ENCODE measurements at regions not wholly inside any gene's neighbourhood (a gene's known extent, or its start where the extent isn't known, plus 50 kb on each side); places are given as distances from the start of the nearest gene placed in this dataset.

- no peaks in the 10 kb centered on the region for H3K27me3 ChIP-seq
- no peak overlapping the region for H3K4me3 ChIP-seq
- no peaks in the 10 kb centered on the region for H3K4me1 ChIP-seq
- no peak overlapping the region for H3K27ac ChIP-seq
- DNase-seq: no peak
- no peaks in the 10 kb centered on the region for H3K36me3 ChIP-seq
- TF ChIP-seq CTCF (IDR thresholded peaks at IDR 0.05) (no peak), POLR2A (IDR thresholded peaks at IDR 0.05) (no peak)
- no peaks in the 10 kb centered on the region for H3K9me3 ChIP-seq
Observed at GRCh38 chr16:5315914-5316313, 218.3 kb upstream of the EEF2KMT start.

- Histone ChIP-seq H3K4me3 (no peak overlapping the region), H3K27me3 (no peaks in the 10 kb centered on the region), H3K9me3 (no peaks in the 10 kb centered on the region), H3K27ac (no peak overlapping the region), H3K4me1 (no peaks in the 10 kb centered on the region), H3K36me3 (no peaks in the 10 kb centered on the region)
- no peak for DNase-seq
- TF ChIP-seq POLR2A (IDR thresholded peaks at IDR 0.05): no peak
- no peak for TF ChIP-seq CTCF (IDR thresholded peaks at IDR 0.05)
Observed at GRCh38 chr16:5314377-5314776, 216.8 kb upstream of the EEF2KMT start.

- no peak for DNase-seq
- H3K4me3 ChIP-seq: no peak overlapping the region
- no peak overlapping the region for H3K27ac ChIP-seq
- H3K27me3 ChIP-seq: no peaks in the 10 kb centered on the region
- no peaks in the 10 kb centered on the region for H3K4me1 ChIP-seq
- H3K36me3 ChIP-seq: no peaks in the 10 kb centered on the region
- H3K9me3 ChIP-seq: no peaks in the 10 kb centered on the region
- TF ChIP-seq CTCF (IDR thresholded peaks at IDR 0.05) (no peak), POLR2A (IDR thresholded peaks at IDR 0.05) (no peak)
Observed at GRCh38 chr16:5309946-5310611, 212.5 kb upstream of the EEF2KMT start.

- DNase-seq: no peak
- no peaks in the 10 kb centered on the region for H3K4me1 ChIP-seq
- no peaks in the 10 kb centered on the region for H3K36me3 ChIP-seq
- no peak overlapping the region for H3K27ac ChIP-seq
- H3K4me3 ChIP-seq: no peak overlapping the region
- no peaks in the 10 kb centered on the region for H3K27me3 ChIP-seq
- H3K9me3 ChIP-seq: peaks cover 0 to 8% (median 0%) of the 10 kb centered on the region in 4 donors
- no peak for TF ChIP-seq CTCF (IDR thresholded peaks at IDR 0.05)
- TF ChIP-seq POLR2A (IDR thresholded peaks at IDR 0.05): no peak
Observed at GRCh38 chr16:5305023-5305422, 207.4 kb upstream of the EEF2KMT start.

GRCh38 chr16:5302372-5303114 lies 204.9 kb upstream of the EEF2KMT start:
- TF ChIP-seq CTCF (IDR thresholded peaks at IDR 0.05) (no peak), POLR2A (IDR thresholded peaks at IDR 0.05) (no peak)
- DNase-seq: no peak
- no peaks in the 10 kb centered on the region for H3K36me3 ChIP-seq
- peaks cover 0 to 8% (median 0%) of the 10 kb centered on the region in 4 donors for H3K9me3 ChIP-seq
- no peak overlapping the region for H3K4me3 ChIP-seq
- no peaks in the 10 kb centered on the region for H3K27me3 ChIP-seq
- H3K27ac ChIP-seq: no peak overlapping the region
- H3K4me1 ChIP-seq: no peaks in the 10 kb centered on the region
